Activated B cell treated with CpG ODN at 0.5 μM for 24 hours (primary cell): ENCODE measurements at regions not wholly inside any gene's neighbourhood (a gene's known extent, or its start where the extent isn't known, plus 50 kb on each side); places are given as distances from the start of the nearest gene placed in this dataset.
"Not testable (repeated sequence)": the region's sequence is repeated elsewhere in the genome, so short reads cannot be mapped to it uniquely, and the experiment has no call there.

Experiments used
- ATAC-seq: fragments of 200-7000 bp; cut with Tn5 transposase; one replicate; pipeline ENCODE4 v1.10.0; 2021; ENCODE audit warnings: low read depth, mild to moderate bottlenecking, moderate library complexity
- CTCF ChIA-PET: fragments of 350-600 bp; sonication (Branson Sonifier 250); formaldehyde crosslinking; loops from one replicate; lab custom pipeline; 2021; ENCODE audit warnings: antibody characterized with exemption; lab: Charles Lee
- POLR2A ChIA-PET: fragments of 350-600 bp; sonication (Branson Sonifier 250); formaldehyde crosslinking; loops from one replicate; lab custom pipeline; 2021; ENCODE audit warnings: antibody characterized with exemption; lab: Charles Lee
- DNase-seq: peaks from one replicate; pipeline ENCODE4 v3.0.0; 2022
- H3K27ac Mint-ChIP-seq: one replicate; pipeline ENCODE4 v1.8.0; 2020; ENCODE audit warnings: mixed read lengths
- H3K27me3 Mint-ChIP-seq: one replicate; pipeline ENCODE4 v1.8.0; 2021; ENCODE audit warnings: mixed read lengths
- H3K36me3 Mint-ChIP-seq: one replicate; pipeline ENCODE4 v1.8.0; 2021; ENCODE audit warnings: low read depth, mixed read lengths
- H3K4me1 Mint-ChIP-seq: one replicate; pipeline ENCODE4 v1.8.0; 2021; ENCODE audit warnings: mixed read lengths
- H3K4me3 Mint-ChIP-seq: one replicate; pipeline ENCODE4 v1.8.0; 2020; ENCODE audit warnings: mild to moderate bottlenecking, mixed read lengths
- H3K9me3 Mint-ChIP-seq: one replicate; pipeline ENCODE4 v1.8.0; 2020; ENCODE audit warnings: mixed read lengths
- intact Hi-C: fragments of 100-400 bp; cut with micrococcal nuclease; formaldehyde crosslinking; loops from one replicate; pipeline ENCODE4 v1.15.1; 2024
- TF ChIP-seq, protein P1 (sequence below): fragments of 200-600 bp; IDR thresholded peaks from one replicate; pipeline ENCODE4 v1.8.0; 2022; ENCODE audit warnings: antibody characterized with exemption, mild to moderate bottlenecking

DNA sequence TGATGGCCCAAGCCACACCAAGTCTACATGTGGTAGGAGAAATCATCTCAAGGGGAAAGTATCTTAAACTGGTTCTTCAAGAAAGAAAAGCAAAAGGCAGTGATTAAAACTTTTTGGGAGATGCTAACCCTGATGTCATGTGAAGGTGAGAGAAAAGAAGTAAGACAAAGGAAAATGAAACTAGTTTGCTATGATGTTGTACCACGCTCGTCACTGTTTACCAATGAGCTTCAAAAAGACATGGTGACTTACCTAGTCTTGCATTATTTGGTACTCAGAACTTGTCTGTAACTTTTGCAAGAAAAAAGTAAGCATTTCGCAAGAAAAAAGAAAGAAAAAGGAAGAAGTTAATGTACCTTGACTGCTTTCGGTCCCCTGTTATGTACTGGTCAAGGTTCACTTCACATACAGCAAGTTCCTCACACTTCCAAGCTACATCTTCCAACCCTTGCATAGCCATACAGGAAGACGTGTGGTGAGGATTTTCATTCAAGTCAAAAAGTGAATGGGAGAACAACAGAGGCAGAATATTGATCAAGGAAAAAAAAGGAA is 739.3 kb downstream of the NR2F1-AS1 start:
- ChIA-PET CTCF (no interaction called here), POLR2A (no interaction called here)
- H3K4me3 Mint-ChIP-seq, result no peak overlapping the region
- DNase-seq (no peak), ATAC-seq (no peak)
- no peaks in the 10 kb centered on the region for H3K9me3 Mint-ChIP-seq
- intact Hi-C loops, result no loop called here
- H3K4me1 Mint-ChIP-seq, result no peaks in the 10 kb centered on the region
- TF ChIP-seq, protein P1, sequence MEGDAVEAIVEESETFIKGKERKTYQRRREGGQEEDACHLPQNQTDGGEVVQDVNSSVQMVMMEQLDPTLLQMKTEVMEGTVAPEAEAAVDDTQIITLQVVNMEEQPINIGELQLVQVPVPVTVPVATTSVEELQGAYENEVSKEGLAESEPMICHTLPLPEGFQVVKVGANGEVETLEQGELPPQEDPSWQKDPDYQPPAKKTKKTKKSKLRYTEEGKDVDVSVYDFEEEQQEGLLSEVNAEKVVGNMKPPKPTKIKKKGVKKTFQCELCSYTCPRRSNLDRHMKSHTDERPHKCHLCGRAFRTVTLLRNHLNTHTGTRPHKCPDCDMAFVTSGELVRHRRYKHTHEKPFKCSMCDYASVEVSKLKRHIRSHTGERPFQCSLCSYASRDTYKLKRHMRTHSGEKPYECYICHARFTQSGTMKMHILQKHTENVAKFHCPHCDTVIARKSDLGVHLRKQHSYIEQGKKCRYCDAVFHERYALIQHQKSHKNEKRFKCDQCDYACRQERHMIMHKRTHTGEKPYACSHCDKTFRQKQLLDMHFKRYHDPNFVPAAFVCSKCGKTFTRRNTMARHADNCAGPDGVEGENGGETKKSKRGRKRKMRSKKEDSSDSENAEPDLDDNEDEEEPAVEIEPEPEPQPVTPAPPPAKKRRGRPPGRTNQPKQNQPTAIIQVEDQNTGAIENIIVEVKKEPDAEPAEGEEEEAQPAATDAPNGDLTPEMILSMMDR, result no peak
- H3K27me3 Mint-ChIP-seq, result no peaks in the 10 kb centered on the region
- H3K27ac Mint-ChIP-seq, result no peak overlapping the region
- no peaks in the 10 kb centered on the region for H3K36me3 Mint-ChIP-seq

DNA sequence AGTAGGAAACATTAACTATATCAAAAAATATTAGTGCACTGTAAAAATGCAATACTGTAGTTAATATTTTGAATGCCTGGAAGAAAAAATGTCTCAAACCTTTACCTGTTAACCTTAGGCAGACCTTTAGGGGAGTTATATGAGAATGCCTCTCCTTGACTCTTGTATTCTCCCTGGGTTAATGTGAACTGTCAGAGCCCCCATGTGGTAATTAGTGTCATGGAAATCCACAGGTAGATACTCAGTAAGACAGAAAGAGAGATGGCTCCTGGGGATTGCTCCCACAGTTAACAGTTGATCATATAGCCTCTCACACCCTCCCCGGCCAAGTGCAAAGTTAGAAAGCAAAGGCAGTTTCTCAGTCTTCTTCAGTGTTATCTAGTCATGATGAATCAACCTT is 742.8 kb downstream of the NR2F1-AS1 start:
- POLR2A ChIA-PET, result no interaction called here
- no peak overlapping the region for H3K4me3 Mint-ChIP-seq
- no peak for DNase-seq
- TF ChIP-seq, protein P1, result no peak
- CTCF ChIA-PET, result no interaction called here
- intact Hi-C loops, result no loop called here
- H3K27me3 Mint-ChIP-seq, result no peaks in the 10 kb centered on the region
- no peak for ATAC-seq
- H3K4me1 Mint-ChIP-seq, result no peaks in the 10 kb centered on the region
- no peaks in the 10 kb centered on the region for H3K36me3 Mint-ChIP-seq
- H3K9me3 Mint-ChIP-seq, result no peaks in the 10 kb centered on the region
- no peak overlapping the region for H3K27ac Mint-ChIP-seq

DNA sequence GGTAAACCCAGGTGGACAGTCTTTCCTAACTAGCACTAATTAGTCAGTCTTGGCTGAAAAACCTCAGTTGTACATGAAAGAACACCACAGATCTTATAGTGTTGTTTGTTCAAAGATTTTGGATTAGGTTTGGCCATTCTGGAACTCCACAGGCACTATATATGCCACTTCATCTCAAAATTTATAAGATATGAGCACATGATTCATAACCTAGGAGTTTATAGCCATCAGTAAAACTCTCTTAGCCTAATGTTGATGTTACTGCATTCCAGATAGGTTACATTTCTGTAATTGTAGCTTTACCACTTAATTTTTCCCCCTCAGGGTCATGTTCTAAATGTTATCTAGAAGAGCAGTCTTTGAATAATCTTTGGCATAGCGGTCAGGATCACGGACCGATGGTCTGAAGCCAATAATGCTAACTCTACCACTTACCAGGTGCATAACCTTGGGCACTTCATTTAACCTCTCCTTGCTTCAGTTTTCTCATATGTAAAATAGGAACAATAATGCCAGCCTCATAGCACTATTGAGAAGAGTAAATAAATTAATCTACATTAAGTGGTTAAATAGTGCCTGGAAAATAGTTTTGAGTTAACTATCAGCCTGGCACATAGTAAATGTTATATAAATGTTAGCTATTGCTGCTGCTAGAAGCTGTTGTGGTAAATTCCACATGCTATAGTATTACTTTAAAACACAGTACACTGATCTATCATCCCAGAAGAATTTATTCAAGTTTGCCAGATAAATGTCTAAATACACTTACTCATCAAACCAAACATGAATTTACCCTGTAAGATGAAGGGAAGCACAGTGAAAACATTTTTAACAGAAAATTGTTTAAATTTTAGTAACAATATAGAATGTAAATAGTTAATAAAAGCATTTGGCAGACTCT is 743.9 kb downstream of the NR2F1-AS1 start:
- DNase-seq (no peak), ATAC-seq (no peak)
- Mint-ChIP-seq H3K27me3 (no peaks in the 10 kb centered on the region), H3K4me3 (no peak overlapping the region), H3K36me3 (no peaks in the 10 kb centered on the region), H3K9me3 (peaks cover 4% of the 10 kb centered on the region), H3K27ac (no peak overlapping the region), H3K4me1 (no peaks in the 10 kb centered on the region)
- intact Hi-C loops, result no loop called here
- ChIA-PET CTCF (no interaction called here), POLR2A (no interaction called here)
- TF ChIP-seq, protein P1, result no peak

DNA sequence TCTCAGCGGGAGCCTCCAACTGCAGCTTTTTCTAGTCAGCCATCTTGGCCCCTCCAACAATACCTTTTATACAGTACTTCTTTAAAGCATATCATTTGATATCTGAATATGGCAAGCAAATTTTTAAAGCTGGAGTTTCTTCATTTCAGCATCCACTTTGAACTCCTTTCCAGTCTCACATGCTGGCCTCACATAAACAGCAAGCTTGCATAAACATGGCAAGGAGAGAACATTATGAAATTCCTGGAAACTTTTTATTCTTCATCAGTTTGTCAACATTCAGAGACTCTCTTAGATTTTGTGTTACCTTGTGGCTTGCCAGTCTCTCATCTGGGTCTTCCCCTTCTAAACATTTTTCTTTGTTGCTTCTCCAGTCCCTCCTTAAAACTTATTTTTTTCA is 745.3 kb downstream of the NR2F1-AS1 start:
- Mint-ChIP-seq H3K27ac (no peak overlapping the region), H3K27me3 (no peaks in the 10 kb centered on the region), H3K4me3 (no peak overlapping the region), H3K9me3 (peaks cover 4% of the 10 kb centered on the region), H3K4me1 (no peaks in the 10 kb centered on the region), H3K36me3 (no peaks in the 10 kb centered on the region)
- TF ChIP-seq, protein P1, result no peak
- intact Hi-C loops, result no loop called here
- POLR2A ChIA-PET, result no interaction called here
- no peak for ATAC-seq
- DNase-seq, result no peak
- CTCF ChIA-PET, result no interaction called here

DNA sequence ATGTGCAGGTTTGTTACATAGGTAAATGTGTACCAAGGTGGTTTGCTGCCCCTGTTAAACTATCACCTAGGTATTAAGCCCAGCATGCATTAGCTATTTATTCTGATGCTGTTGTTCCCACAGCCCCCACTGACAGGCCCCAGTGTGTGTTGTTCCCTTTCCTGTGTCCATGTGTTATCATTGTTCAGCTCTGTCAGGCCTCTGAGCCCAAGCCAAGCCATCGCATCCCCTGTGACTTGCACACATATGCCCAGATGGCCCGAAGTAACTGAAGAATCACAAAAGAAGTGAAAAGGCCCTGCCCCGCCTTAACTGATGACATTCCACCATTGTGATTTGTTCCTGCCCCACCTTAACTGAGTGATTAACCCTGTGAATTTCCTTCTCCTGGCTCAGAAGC is 757.5 kb downstream of the NR2F1-AS1 start:
- intact Hi-C loops, H3K36me3 Mint-ChIP-seq, H3K4me3 Mint-ChIP-seq, H3K4me1 Mint-ChIP-seq, H3K27ac Mint-ChIP-seq, POLR2A ChIA-PET, ATAC-seq, H3K27me3 Mint-ChIP-seq, CTCF ChIA-PET, H3K9me3 Mint-ChIP-seq, DNase-seq: not testable (repeated sequence)
